HG03571 (cell line): ENCODE measurements at regions not wholly inside any gene's neighbourhood (a gene's known extent, or its start where the extent isn't known, plus 50 kb on each side); places are given as distances from the start of the nearest gene placed in this dataset.

ENCODE experiments used
- ATAC-seq: cut with Tn5 transposase; IDR thresholded peaks from one replicate; pipeline ENCODE4 v1.9.1; 2021; ENCODE audit not compliant: unreplicated experiment

DNA sequence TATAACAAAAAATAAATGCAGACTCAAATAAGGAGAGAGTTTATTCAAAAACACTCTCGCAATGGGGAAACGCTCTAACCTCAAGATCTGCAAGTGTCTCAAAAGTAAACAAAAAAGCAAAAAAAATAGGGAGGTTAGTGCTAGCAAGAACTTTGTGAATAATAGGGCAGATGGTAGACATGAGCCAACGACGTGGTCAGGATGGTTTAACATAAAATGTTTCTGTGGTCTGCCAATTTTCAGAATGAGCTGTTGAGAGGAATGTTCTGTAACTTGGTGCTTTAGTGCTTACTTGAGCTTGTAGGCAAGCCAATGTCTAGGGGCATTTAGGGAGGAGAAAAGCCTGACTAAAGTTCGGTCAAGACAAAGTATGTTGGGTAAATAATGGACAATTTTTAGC lies 1813.9 kb upstream of the CDH6 start:
- ATAC-seq, result no peak

DNA sequence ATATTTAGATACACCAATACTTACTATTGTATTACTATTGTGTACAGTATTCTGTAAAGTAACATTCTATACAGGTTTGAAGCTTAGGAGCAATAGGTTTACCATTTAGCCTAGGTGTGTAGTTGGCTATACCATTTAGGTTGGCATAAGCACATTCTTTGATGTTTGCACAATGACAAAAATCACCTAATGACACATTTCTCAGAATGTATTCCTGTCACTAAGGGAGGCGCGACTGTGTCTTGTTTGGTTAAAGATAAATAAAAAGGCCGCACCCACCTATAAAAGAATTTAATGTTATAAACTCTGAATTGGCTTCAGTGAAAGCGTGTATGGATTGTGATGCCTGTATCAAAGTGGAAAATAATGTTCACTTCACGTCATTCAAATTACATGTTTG lies 1815.4 kb upstream of the CDH6 start:
- no peak for ATAC-seq

DNA sequence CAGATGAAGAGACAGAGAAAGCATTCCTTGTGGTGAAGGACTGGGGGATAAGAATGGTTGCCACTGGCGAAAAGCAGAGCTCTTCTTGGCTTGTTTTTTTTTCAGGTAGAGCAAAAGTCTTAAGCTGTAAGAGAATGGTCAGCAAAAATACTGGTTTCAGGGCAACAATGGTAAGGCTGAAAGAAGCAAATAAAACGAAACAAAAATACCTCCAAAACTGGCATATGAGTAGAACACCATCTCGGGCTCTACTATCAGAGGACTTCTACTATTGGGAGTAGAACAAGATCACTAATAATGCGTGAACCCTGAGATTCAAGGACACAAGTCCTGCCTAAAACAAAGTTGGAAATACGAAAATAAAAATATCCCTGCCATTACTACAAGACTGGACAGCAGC lies 1823.2 kb upstream of the CDH6 start:
- no peak for ATAC-seq

DNA sequence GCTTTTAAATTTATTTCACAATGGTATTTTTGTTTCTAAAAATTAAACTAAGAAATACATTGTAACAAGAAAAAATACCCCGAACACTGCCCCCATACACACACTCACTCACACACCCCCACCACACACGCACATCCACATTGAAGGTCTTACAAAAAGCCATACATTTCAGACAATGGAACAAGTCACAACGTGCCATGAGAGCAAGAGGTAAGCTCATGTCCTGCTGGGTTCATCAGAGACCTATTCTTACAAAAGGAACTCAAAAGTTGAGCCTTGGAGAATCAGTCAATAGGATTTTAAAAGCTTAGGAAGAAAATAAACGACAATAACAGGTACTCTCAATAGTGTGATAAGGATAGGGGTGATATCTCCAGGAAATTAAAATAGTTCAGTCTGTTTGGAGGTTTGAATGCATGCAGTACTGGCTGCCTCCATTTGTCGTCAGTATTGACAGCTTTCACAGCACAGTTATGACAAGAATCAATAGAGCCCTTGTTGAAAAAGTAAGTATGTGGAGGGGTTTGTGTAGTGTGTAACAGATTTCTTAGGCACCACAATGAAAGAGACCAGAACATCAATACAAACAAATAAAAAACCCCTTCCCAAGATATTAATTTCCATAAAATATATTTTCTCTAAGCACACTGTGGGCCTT lies 1826.2 kb upstream of the CDH6 start:
- no peak for ATAC-seq

DNA sequence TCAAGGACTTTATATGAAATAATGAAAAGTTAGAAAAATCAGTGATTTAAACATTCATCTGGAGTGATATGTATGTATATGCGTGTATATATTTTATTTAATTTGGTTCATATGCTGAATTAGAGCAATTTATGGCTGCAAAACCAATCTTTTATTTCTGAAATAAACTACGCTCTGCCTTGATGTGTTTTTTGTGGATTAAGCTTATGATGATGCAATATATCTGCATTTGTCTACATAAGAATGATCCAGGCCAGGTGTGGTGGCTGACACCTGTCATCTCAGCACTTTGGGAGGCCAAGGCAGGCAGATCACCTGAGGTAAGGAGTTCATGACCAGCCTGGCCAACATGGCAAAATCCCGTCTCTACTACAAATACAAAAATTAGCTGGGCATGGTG lies 1842.3 kb upstream of the CDH6 start:
- no peak for ATAC-seq

DNA sequence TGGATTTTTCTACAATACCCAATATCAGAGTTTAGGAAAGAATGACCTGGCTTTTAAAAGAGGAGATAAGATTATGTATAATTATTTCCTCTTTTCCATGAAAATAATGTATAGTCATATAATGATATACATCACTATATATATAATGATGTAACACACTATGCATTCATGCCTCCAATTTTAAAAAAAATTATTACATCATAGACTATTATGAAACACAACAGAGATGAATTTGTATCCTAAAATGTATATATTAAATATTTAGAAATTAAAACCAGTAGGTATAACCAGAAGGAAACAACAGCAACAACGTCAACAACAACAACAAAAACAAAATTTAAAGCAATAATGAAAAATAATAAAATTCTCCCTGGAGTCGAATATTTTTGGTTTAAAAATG lies 1856.5 kb upstream of the CDH6 start:
- ATAC-seq, result no peak

DNA sequence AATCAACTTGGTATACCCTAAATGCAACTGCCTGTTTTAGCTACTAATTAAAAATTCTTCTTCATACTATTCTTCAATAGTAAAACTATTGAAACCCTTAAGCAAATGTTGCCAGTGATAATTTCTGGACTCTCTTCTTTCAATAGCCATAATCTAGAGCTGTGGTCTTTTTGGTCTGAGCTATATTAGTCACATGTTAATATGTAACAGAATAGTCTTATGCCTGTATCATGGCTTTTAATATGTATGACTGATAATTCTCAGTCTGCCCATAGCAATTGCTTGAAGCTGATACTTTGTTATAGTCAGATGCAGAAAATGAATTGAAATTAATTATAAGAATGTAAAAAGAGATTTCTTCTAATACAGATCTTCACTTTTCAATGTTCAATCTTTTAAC lies 1871.9 kb upstream of the CDH6 start:
- no peak for ATAC-seq

DNA sequence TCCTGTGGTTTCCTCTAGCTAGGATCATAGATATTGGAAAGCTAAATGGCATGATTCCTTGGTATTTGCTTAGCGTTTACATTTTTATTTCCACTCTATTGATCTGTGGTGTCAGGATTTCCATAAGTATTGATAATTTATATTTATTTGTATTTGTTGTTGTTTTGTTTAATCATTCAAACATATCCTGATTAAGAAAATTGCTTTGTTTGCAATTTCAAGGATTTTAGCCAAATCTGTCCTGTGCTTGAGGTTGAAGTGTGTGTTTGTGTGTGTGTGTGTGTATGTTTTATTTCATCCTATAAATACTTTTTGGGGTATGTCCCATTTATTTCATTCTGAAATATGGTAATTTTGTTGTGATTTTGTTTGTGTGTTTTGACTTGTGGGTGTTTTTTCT lies 1884.1 kb upstream of the CDH6 start:
- no peak for ATAC-seq

DNA sequence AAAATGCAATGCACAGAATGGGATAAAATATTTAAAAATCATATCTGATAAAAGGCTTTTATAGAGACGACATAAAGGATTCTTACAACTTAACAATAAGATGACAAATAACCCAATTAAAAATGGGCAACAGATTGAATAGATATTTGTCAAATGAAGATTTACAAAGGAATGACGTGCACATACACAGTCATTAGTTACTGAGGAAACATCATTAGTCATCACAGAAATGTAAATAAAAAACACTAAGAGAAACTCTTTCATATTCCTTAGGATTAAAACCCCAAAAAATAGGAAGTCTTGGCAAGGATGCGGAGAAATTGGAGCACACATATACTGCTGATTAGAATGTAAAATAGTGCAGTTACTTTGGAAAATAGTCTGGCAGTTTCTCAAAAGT lies 1886.0 kb upstream of the CDH6 start:
- no peak for ATAC-seq

DNA sequence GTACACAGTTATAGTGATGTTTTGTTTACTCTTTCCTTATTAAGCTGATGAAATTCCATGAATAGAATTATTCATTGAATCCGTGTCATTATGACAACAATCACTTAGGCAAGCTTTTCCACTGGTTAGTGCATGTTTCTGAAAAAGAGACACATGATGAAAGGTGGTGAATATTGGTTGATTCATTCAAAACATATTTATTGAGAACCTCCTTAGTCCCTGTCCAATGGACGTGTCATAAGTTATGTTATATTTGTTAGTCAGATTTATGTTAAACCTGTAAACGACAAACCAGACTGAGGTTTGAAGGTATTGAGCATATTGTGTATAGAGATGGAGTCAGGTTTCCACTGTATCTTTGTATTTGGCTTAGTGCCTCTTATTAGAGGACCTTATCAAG lies 1888.9 kb upstream of the CDH6 start:
- ATAC-seq, result no peak

DNA sequence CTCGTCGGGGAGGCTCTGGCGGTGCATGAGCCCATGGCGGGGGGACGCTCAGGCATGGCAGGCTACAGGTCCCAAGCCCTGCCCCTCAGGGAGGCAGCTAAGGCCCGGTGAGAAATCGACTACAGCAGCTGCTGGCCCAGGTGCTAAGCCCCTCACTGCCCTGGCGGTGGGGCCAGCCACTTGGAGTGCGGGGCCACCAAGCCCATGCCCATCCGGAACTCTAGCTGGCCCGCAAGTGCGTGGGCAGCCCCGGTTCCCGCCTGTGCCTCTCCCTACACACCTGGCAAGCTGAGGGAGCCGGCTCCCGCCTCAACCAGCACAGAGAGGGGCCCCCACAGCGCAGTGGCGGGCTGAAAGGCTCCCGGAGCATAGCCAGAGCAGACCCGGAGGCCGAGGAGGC lies 1896.9 kb upstream of the CDH6 start:
- no peak for ATAC-seq

DNA sequence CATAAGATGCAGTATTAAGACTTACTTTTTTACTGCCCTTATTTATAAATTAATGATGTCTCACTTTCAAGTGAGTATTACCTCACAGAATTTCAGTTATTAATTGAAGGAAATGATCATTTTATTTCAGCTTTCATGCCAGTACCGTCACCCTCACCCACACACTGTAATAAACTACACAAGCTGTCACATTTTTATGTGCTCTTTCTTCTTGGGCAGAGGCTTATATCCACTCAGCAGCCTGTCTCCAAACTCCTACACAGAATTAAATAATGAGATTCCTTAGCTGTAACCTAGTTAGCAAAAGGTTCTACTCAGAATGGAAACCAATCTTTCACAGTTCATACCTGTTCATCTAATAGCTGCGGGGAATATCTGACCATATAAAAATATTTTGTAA lies 1915.8 kb upstream of the CDH6 start:
- no peak for ATAC-seq

DNA sequence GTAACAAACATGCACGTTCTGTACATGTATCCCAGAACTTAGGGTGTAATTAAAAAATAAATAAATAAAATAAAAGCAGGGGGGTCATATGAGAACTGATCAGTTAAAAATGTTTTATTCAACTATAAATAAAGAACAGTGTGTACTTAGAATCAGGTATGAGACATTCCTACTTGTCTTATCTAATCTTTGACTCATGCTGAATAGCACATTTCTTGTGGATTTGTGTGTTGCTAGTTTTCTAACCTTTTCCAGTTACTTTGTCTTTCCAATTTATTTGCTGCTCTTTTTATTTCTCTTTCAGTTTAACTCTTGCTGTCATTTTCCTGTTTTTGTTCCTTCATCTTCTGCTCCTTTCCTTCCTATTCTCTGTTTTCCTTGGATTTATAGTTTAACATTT lies 1917.1 kb upstream of the CDH6 start:
- no peak for ATAC-seq

DNA sequence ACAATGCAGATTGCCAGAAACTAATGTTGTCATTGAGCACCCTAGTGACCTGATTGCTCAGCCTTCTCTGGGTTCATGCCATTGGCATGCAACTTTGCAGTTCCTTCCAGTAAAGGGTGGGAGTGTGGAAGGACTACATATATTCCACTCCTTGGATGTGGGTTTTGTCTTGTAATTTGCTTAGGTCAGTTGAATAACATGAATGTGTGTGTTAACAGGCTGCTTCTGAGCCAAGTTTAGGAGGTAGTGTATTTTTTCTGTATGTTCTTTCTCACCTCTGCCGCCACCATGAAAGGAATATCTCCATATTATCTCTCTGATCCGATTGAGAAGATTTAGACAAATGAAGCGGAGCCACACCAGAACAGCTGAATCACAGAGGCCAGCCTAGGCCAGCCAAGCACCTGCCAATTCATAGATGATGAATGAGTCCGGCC lies 1929.6 kb upstream of the CDH6 start:
- no peak for ATAC-seq

DNA sequence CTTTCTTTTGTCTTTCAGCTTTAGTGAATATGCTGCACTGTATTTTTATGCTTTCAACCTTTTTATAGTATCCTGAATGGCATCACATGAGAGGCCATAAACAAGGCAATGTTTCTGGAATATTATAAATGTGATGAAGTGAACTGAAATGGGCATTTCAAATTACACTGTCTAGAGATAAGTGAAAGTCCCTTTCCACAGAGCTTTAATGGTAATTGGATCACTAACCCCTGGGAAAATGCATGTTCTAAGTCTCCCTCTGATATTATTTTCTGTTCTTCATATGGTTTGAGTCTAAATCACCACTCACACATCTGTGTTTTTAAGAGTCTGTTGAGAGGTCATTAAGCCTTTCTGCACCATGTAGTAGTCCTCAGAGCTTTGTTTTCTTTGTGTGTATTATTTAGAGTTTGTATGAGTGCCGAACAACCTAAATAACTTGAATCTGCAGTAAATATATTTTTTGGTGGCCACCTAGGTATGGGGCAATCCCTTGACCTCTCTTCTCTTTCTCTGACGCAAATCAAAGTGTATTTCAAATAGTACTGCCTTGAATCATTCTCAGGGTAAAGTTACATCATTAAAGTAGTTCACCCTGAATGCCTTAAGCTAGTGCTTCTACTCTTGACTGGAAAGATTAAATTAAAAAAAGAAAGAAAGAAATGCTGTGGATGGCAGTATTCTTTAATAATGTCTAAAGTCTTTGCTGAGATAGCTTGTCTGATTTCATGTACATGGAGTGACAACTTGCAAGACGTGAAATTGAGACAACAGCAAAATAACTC lies 1931.0 kb upstream of the CDH6 start:
- ATAC-seq, result no peak

DNA sequence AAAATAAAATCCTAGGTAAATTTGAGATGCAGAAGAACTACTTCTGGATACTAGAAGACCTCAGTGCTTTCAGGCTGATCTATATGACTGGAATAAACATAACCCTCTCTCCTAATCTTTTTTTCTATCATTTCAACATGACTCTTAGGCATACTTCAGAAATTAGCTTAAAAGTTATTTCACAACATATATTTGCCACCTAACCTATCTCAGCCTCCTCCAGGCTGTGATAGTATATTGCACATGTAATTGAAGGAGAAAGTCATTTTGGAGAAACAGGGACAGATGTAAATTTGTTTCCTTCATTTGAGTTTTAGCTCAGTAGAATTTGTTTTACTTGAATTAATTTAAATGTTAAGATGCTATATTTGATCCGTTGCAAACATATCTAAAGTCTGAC lies 1932.3 kb upstream of the CDH6 start:
- ATAC-seq, result no peak

DNA sequence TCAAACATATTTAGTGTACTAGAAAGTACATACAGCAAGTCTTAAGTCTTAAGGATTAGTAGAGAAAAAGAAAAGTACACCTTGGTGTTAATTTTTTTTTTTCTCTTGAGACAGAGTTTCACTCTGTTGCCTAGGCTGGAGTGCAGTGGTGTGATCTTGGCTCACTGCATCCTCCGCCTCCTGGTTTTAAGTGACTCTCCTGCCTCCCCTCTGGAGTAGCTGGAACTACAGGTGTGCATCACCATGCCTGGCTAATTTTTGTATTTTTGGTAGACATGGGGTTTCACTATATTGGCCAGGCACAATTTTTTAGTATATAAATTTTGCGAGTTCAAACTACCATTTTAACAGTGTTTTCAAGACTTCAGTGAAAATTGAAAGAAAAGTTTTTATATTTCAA lies 1941.1 kb upstream of the CDH6 start:
- ATAC-seq, result no peak

DNA sequence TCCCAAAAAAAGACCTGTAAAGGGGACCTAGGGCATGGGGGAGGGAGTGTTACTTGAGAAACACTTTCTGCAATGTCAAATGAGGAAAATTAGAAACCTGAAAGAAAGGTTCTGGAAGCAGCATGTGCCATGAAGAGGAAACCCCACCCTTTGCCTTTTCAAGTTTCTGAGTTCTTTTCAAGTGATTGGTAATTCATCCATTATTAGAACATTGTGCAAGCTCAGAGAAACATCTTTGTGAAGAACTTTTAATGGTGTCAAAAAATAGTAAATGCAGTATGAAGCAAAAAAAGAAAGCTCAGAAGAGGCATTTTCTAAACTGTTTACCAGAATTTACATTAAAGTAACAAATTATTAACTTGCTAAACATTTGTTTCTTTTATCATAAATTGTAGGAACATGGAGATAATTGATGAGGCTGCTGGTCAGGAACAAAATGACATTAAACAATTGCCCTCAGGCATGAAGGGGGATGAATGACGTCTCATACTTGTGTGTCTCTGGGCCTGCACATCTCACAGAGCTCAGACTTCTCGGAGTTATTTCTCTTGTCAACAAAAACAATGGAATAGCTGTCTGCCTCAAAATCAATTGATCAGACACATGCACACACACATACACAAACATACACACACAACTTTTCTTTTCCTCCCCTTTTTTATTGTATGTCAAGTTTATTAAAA lies 1946.0 kb upstream of the CDH6 start:
- ATAC-seq, result no peak

DNA sequence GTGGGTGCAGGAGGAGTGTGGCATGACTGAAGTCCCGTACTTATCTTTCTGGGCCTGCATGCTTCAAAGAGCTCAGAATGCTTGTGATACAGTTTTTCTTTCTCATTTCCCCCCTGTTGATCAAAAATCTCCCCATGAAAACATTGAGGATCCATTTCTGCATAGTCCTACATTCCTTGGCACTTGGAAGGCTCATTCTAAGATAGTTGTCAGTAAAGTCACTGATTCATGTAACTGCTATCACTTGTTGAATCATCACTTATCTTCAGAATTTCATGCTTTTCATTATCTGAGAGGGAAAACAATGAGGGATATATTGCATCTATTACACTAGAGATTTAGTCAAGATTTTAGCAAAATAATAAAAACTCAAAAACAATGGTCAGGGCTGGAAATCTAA lies 1953.1 kb upstream of the CDH6 start:
- ATAC-seq, result no peak

DNA sequence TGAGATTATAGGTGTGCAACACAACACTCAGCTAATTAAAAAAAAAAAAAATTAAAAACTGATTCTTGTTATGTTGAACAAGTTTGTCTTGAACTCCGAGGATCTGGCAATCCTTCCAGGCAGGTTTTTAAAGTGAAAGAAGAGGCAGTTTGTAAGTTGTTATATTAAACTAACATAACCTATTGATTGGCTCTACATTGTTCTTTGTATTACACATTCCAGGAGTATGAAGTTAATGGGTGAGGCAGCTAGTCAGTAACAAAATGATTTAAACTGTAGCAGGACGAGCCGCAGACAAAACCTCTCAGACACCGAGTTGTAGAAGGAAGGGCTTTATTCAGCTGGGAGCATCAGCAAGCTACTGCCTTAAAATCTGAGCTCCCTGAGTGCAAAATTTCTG lies 1953.9 kb upstream of the CDH6 start:
- no peak for ATAC-seq

DNA sequence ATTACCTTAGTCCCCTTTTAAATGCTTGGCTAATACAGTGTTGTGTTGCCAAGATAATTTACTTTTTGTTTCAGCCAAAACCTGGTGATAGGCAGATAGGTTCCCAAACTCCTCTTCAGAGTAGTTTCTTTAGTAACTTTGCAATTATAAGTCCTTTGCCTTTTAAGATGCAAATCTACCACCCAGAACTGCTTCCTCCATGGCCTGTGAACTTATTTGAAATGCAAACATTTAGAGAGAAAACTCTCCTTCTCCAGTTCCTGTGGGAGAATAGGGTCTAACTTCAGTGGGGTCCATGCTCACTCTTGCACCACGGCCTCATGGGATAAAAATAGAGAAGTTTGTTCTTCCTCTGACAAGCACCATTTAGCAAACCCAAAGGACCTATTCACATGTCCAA lies 1955.4 kb upstream of the CDH6 start:
- no peak for ATAC-seq

DNA sequence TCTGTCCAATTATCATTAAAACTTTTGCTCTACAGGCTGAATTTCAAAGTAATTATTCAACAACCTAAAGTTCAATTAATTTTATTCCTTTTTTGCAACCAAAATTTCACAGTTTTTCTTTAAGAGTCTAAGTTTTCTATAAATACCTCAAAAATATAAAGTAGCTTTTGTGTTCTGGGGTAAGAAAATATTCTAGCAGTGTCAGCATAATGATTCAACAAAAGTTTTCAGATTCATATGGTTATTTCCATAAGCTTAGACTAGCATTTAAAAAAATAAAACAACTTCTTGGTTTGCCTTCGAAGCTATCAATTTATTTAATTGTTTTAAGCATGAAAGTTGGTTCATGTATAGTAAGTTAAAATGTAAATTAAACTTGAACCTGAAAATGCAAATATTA lies 1962.3 kb upstream of the CDH6 start:
- ATAC-seq, result no peak
